GM12892 (cell line): ENCODE measurements at regions not wholly inside any gene's neighbourhood (a gene's known extent, or its start where the extent isn't known, plus 50 kb on each side); places are given as distances from the start of the nearest gene placed in this dataset.

Experiments used
- POLR2A ChIP-seq: IDR thresholded peaks from 2 replicates; pipeline ENCODE4 v1.6.1; 2011; ENCODE audit warnings: low read depth, low read length, control low read depth
- POLR2AphosphoS5 ChIP-seq: IDR thresholded peaks from 2 replicates; pipeline ENCODE4 v1.6.1; 2011; ENCODE audit warnings: low read depth, low read length, control low read depth
- TAF1 ChIP-seq: IDR thresholded peaks from 2 replicates; pipeline ENCODE4 v1.6.1; 2011; ENCODE audit warnings: low read depth, mild to moderate bottlenecking, control low read depth, low read length, borderline replicate concordance

DNA sequence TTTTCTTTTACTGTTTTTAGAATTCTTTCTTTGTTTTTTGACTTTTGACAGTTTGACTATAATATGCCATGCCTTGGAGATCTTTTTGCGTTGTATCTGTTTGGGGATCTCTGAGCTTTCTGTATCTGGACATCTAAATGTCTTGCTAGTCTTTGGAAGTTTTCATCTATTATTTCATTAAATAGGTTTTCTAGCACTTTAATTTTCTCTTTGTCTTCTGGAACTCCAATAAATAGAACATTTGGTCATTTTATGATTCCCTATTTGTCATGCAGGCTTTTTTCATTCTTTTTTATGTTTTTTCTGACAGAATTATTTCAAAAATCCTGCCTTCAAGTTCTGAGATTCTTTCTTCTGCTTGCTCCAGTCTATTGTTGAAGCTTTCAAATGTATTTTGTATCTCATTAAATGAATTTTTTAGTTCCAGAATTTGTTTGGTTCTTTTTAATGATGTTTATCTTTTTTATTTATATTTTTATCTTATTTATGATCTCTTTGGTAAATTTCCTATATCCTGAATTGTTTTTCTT lies 201.4 kb downstream of the CHD9NB start:
- TF ChIP-seq POLR2A, result no peak
- no peak for TF ChIP-seq POLR2AphosphoS5
- TF ChIP-seq TAF1, result no peak
